ENCODE measurements at regions not wholly inside any gene's neighbourhood (a gene's known extent, or its start where the extent isn't known, plus 50 kb on each side); places are given as distances from the start of the nearest gene placed in this dataset.

GRCh38 chr1:80841261-80841660, 959.5 kb upstream of the ADGRL2 start:
- no peak for DNase-seq

GRCh38 chr1:80837066-80837465, 963.7 kb upstream of the ADGRL2 start:
- DNase-seq: no peak

- DNase-seq: no peak
Observed at GRCh38 chr1:80836505-80836904, 964.2 kb upstream of the ADGRL2 start.

- no peak for DNase-seq
Observed at GRCh38 chr1:80827666-80828065, 973.1 kb upstream of the ADGRL2 start.

GRCh38 chr1:80825067-80825466, 975.7 kb upstream of the ADGRL2 start:
- DNase-seq: no peak

GRCh38 chr1:80818211-80818610, 982.5 kb upstream of the ADGRL2 start:
- DNase-seq: no peak

- no peak for DNase-seq
Observed at GRCh38 chr1:80807981-80808380, 992.8 kb upstream of the ADGRL2 start.

GRCh38 chr1:80806431-80806830, 994.3 kb upstream of the ADGRL2 start:
- no peak for DNase-seq

GRCh38 chr1:80801695-80802094, 999.0 kb upstream of the ADGRL2 start:
- no peak for DNase-seq

GRCh38 chr1:80799457-80799856, 1001.3 kb upstream of the ADGRL2 start:
- no peak for DNase-seq

GRCh38 chr1:80779275-80779674, 1021.5 kb upstream of the ADGRL2 start:
- DNase-seq: no peak

GRCh38 chr1:80778094-80778840, 1022.5 kb upstream of the ADGRL2 start:
- no peak for DNase-seq

GRCh38 chr1:80776266-80776665, 1024.5 kb upstream of the ADGRL2 start:
- no peak for DNase-seq

- no peak for DNase-seq
Observed at GRCh38 chr1:80769208-80769750, 1031.5 kb upstream of the ADGRL2 start.

GRCh38 chr1:80767711-80768110, 1033.0 kb upstream of the ADGRL2 start:
- DNase-seq: no peak

GRCh38 chr1:80759354-80759753, 1041.4 kb upstream of the ADGRL2 start:
- DNase-seq: no peak

- DNase-seq: no peak
Observed at GRCh38 chr1:80755944-80756343, 1044.8 kb upstream of the ADGRL2 start.

- no peak for DNase-seq
Observed at GRCh38 chr1:80751204-80751603, 1049.5 kb upstream of the ADGRL2 start.

- no peak for DNase-seq
Observed at GRCh38 chr1:80731241-80731894, 1069.4 kb upstream of the ADGRL2 start.

- DNase-seq: no peak
Observed at GRCh38 chr1:80722611-80723010, 1078.1 kb upstream of the ADGRL2 start.

GRCh38 chr1:80706526-80706925, 1094.2 kb upstream of the ADGRL2 start:
- DNase-seq: no peak

- DNase-seq: no peak
Observed at GRCh38 chr1:80678438-80678837, 1122.3 kb upstream of the ADGRL2 start.

GRCh38 chr1:80675454-80675853, 1125.3 kb upstream of the ADGRL2 start:
- no peak for DNase-seq

GRCh38 chr1:80673935-80674597, 1126.7 kb upstream of the ADGRL2 start:
- no peak for DNase-seq

Measured in NCI-H345 (cell line).